ENCODE measurements at regions not wholly inside any gene's neighbourhood (a gene's known extent, or its start where the extent isn't known, plus 50 kb on each side); places are given as distances from the start of the nearest gene placed in this dataset.
A peak's percentile ranks its signal among the peaks of the same experiment; 100 is the strongest.

DNA sequence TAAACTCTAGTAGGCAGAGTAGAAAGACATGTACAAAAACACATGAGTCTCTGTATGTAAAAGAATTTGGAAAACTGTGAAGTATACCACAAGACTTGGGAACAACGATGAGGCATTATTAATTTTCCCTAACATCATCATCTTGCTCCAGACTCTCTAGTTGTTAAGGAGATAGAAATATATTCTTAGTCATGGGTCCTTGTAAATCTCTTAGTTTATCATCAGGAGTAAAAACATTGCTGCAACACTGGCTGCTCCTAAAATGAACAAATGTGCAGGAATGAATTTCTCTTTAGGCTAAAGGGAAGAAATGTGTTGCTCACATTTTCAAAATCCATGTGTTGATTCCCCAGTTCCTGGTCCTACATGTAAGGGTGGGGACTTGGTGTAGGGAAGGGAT, 384.6 kb downstream of the STIM2 start:
- Histone ChIP-seq H3K4me3 (ENCODE audit: low read length) (no peak overlapping the region), H3K36me3 (ENCODE audit: control insufficient read depth, insufficient read depth, low read length) (no peaks in the 10 kb centered on the region), H3K4me1 (ENCODE audit: control insufficient read depth, insufficient read depth, low read length) (no peaks in the 10 kb centered on the region)

DNA sequence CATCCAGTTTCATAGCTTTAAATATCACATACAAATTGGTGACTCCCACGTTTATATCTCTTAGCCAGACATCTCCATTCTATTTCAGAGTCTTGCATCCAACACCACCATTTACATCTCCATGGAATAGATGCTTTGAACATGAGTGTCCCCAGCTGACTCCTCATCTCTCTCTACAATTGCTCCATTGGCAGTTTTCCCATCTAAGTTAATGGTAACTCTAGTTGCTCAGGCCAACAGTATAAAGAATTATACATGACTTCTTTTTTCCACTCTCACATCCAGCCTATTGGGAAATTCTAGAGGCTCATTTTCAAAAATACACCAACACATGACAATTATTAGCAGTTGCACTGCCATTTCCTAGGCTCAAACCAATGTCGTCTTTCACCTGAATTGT, 388.2 kb downstream of the STIM2 start:
- Histone ChIP-seq H3K27ac (ENCODE audit: low read depth, low read length) (peak overlapping the region; percentile 11), H3K4me3 (ENCODE audit: low read length) (no peak overlapping the region), H3K27me3 (ENCODE audit: control insufficient read depth, insufficient read depth, low read length) (no peaks in the 10 kb centered on the region), H3K36me3 (ENCODE audit: control insufficient read depth, insufficient read depth, low read length) (no peaks in the 10 kb centered on the region), H3K9ac (ENCODE audit: low read length) (no peak overlapping the region), H3K4me1 (ENCODE audit: control insufficient read depth, insufficient read depth, low read length) (no peaks in the 10 kb centered on the region)

More for the DNA sequence above, 384.6 kb downstream of the STIM2 start:
- Histone ChIP-seq H3K27ac (ENCODE audit: low read depth, low read length) (no peak overlapping the region), H3K27me3 (ENCODE audit: control insufficient read depth, insufficient read depth, low read length) (no peaks in the 10 kb centered on the region), H3K9ac (ENCODE audit: low read length) (no peak overlapping the region)

DNA sequence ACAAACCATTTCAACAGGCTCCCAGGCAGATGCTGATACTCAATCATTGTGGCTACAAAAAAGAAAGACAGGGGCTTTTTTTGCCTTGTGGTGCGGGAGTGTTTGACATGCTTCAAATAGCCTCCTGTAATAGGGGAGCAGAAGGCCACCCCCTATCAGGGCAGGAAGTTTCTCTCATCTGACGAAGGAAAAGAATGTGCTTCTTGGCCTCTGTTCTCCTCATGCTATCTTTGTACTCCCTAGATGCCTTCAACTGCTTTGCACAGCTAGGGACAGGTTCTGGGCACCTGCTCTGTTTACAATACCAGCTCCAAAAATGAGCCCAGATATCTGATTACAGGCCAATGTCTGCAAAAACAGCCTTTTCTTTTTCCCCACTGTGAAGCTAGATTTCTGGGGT, 391.1 kb downstream of the STIM2 start:
- Histone ChIP-seq H3K4me1 (ENCODE audit: control insufficient read depth, insufficient read depth, low read length) (no peaks in the 10 kb centered on the region), H3K27ac (ENCODE audit: low read depth, low read length) (no peak overlapping the region), H3K9ac (ENCODE audit: low read length) (no peak overlapping the region), H3K27me3 (ENCODE audit: control insufficient read depth, insufficient read depth, low read length) (no peaks in the 10 kb centered on the region), H3K4me3 (ENCODE audit: low read length) (no peak overlapping the region), H3K36me3 (ENCODE audit: control insufficient read depth, insufficient read depth, low read length) (no peaks in the 10 kb centered on the region)

GRCh38 chr4:27267339-27267969, 406.8 kb downstream of the STIM2 start:
- Histone ChIP-seq H3K36me3 (ENCODE audit: control insufficient read depth, insufficient read depth, low read length) (no peaks in the 10 kb centered on the region), H3K27me3 (ENCODE audit: control insufficient read depth, insufficient read depth, low read length) (no peaks in the 10 kb centered on the region)

GRCh38 chr4:27267970-27268355, 407.3 kb downstream of the STIM2 start:
- no peak overlapping the region for H3K4me3 ChIP-seq (ENCODE audit: low read length)
- H3K36me3 ChIP-seq (ENCODE audit: control insufficient read depth, insufficient read depth, low read length), result no peaks in the 10 kb centered on the region
- H3K27ac ChIP-seq (ENCODE audit: low read depth, low read length), result no peak overlapping the region
- no peak overlapping the region for H3K9ac ChIP-seq (ENCODE audit: low read length)
- no peaks in the 10 kb centered on the region for H3K4me1 ChIP-seq (ENCODE audit: control insufficient read depth, insufficient read depth, low read length)
- H3K27me3 ChIP-seq (ENCODE audit: control insufficient read depth, insufficient read depth, low read length), result no peaks in the 10 kb centered on the region

More at GRCh38 chr4:27267339-27267969, 406.8 kb downstream of the STIM2 start:
- no peak overlapping the region for H3K4me3 ChIP-seq (ENCODE audit: low read length)
- no peak overlapping the region for H3K27ac ChIP-seq (ENCODE audit: low read depth, low read length)
- no peaks in the 10 kb centered on the region for H3K4me1 ChIP-seq (ENCODE audit: control insufficient read depth, insufficient read depth, low read length)
- H3K9ac ChIP-seq (ENCODE audit: low read length), result no peak overlapping the region

- no peaks in the 10 kb centered on the region for H3K36me3 ChIP-seq (ENCODE audit: control insufficient read depth, insufficient read depth, low read length)
- no peak overlapping the region for H3K9ac ChIP-seq (ENCODE audit: low read length)
- H3K27ac ChIP-seq (ENCODE audit: low read depth, low read length), result no peak overlapping the region
- no peak overlapping the region for H3K4me3 ChIP-seq (ENCODE audit: low read length)
- no peaks in the 10 kb centered on the region for H3K27me3 ChIP-seq (ENCODE audit: control insufficient read depth, insufficient read depth, low read length)
- H3K4me1 ChIP-seq (ENCODE audit: control insufficient read depth, insufficient read depth, low read length), result no peaks in the 10 kb centered on the region
Observed at GRCh38 chr4:27270435-27270834, 409.8 kb downstream of the STIM2 start.

- Histone ChIP-seq H3K9ac (ENCODE audit: low read length) (no peak overlapping the region), H3K36me3 (ENCODE audit: control insufficient read depth, insufficient read depth, low read length) (no peaks in the 10 kb centered on the region), H3K27ac (ENCODE audit: low read depth, low read length) (no peak overlapping the region), H3K4me3 (ENCODE audit: low read length) (no peak overlapping the region), H3K4me1 (ENCODE audit: control insufficient read depth, insufficient read depth, low read length) (no peaks in the 10 kb centered on the region), H3K27me3 (ENCODE audit: control insufficient read depth, insufficient read depth, low read length) (no peaks in the 10 kb centered on the region)
Observed at GRCh38 chr4:27271555-27271954, 410.9 kb downstream of the STIM2 start.

GRCh38 chr4:27272217-27272616, 411.6 kb downstream of the STIM2 start:
- no peak overlapping the region for H3K4me3 ChIP-seq (ENCODE audit: low read length)
- H3K4me1 ChIP-seq (ENCODE audit: control insufficient read depth, insufficient read depth, low read length), result no peaks in the 10 kb centered on the region
- H3K9ac ChIP-seq (ENCODE audit: low read length), result no peak overlapping the region
- H3K27me3 ChIP-seq (ENCODE audit: control insufficient read depth, insufficient read depth, low read length), result no peaks in the 10 kb centered on the region
- H3K27ac ChIP-seq (ENCODE audit: low read depth, low read length), result no peak overlapping the region
- no peaks in the 10 kb centered on the region for H3K36me3 ChIP-seq (ENCODE audit: control insufficient read depth, insufficient read depth, low read length)

- no peaks in the 10 kb centered on the region for H3K27me3 ChIP-seq (ENCODE audit: control insufficient read depth, insufficient read depth, low read length)
- no peaks in the 10 kb centered on the region for H3K36me3 ChIP-seq (ENCODE audit: control insufficient read depth, insufficient read depth, low read length)
- no peak overlapping the region for H3K27ac ChIP-seq (ENCODE audit: low read depth, low read length)
- H3K4me3 ChIP-seq (ENCODE audit: low read length), result no peak overlapping the region
- H3K9ac ChIP-seq (ENCODE audit: low read length), result no peak overlapping the region
- H3K4me1 ChIP-seq (ENCODE audit: control insufficient read depth, insufficient read depth, low read length), result no peaks in the 10 kb centered on the region
Observed at GRCh38 chr4:27276307-27277073, 415.8 kb downstream of the STIM2 start.

- no peak overlapping the region for H3K27ac ChIP-seq (ENCODE audit: low read depth, low read length)
Observed at GRCh38 chr4:27278615-27279375, 418.2 kb downstream of the STIM2 start.

GRCh38 chr4:27288496-27288895, 427.9 kb downstream of the STIM2 start:
- Histone ChIP-seq H3K4me3 (ENCODE audit: low read length) (no peak overlapping the region), H3K27me3 (ENCODE audit: control insufficient read depth, insufficient read depth, low read length) (no peaks in the 10 kb centered on the region), H3K9ac (ENCODE audit: low read length) (no peak overlapping the region), H3K4me1 (ENCODE audit: control insufficient read depth, insufficient read depth, low read length) (no peaks in the 10 kb centered on the region), H3K36me3 (ENCODE audit: control insufficient read depth, insufficient read depth, low read length) (no peaks in the 10 kb centered on the region), H3K27ac (ENCODE audit: low read depth, low read length) (no peak overlapping the region)

More at GRCh38 chr4:27278615-27279375, 418.2 kb downstream of the STIM2 start:
- H3K27me3 ChIP-seq (ENCODE audit: control insufficient read depth, insufficient read depth, low read length), result no peaks in the 10 kb centered on the region
- H3K4me1 ChIP-seq (ENCODE audit: control insufficient read depth, insufficient read depth, low read length), result no peaks in the 10 kb centered on the region
- H3K4me3 ChIP-seq (ENCODE audit: low read length), result no peak overlapping the region
- no peaks in the 10 kb centered on the region for H3K36me3 ChIP-seq (ENCODE audit: control insufficient read depth, insufficient read depth, low read length)
- H3K9ac ChIP-seq (ENCODE audit: low read length), result no peak overlapping the region

- Histone ChIP-seq H3K36me3 (ENCODE audit: control insufficient read depth, insufficient read depth, low read length) (no peaks in the 10 kb centered on the region), H3K4me3 (ENCODE audit: low read length) (no peak overlapping the region), H3K27ac (ENCODE audit: low read depth, low read length) (no peak overlapping the region), H3K27me3 (ENCODE audit: control insufficient read depth, insufficient read depth, low read length) (no peaks in the 10 kb centered on the region), H3K9ac (ENCODE audit: low read length) (no peak overlapping the region), H3K4me1 (ENCODE audit: control insufficient read depth, insufficient read depth, low read length) (no peaks in the 10 kb centered on the region)
Observed at GRCh38 chr4:27289704-27290103, 429.1 kb downstream of the STIM2 start.
